Neural cell (in vitro differentiated cells): ENCODE measurements at regions not wholly inside any gene's neighbourhood (a gene's known extent, or its start where the extent isn't known, plus 50 kb on each side); places are given as distances from the start of the nearest gene placed in this dataset.

Source experiments
- H2AFZ ChIP-seq: fragments of 200-600, 300-800 bp; sonication (generic), shearing (Covaris generic); 2 replicates; pipeline ENCODE4 v1.6.0; 2014; ENCODE audit warnings: low read depth, mild to moderate bottlenecking, antibody characterized with exemption, low read length, moderate library complexity
- H3F3A ChIP-seq: fragments of 200-600 bp; shearing (Covaris generic); 2 replicates; pipeline ENCODE4 v1.6.1; 2016; ENCODE audit warnings: mild to moderate bottlenecking, moderate library complexity, mixed read lengths, antibody characterized with exemption, low read length; ENCODE audit not compliant: insufficient read depth, poor library complexity, severe bottlenecking
- H3K27ac ChIP-seq: fragments of 200-600, 300-800 bp; sonication (generic), shearing (Covaris generic); 2 replicates; pipeline ENCODE4 v1.5.1; 2014; ENCODE audit warnings: mild to moderate bottlenecking, low read length, moderate library complexity
- H3K27me3 ChIP-seq: fragments of 300-800, 200-600 bp; sonication (generic), shearing (Covaris generic); 2 replicates; pipeline ENCODE4 v1.6.0; 2014; ENCODE audit warnings: mild to moderate bottlenecking, low read depth, low read length, moderate library complexity; ENCODE audit not compliant: insufficient read depth
- H3K36me3 ChIP-seq: fragments of 300-800, 200-600 bp; sonication (generic), shearing (Covaris generic); 2 replicates; pipeline ENCODE4 v1.5.1; 2014; ENCODE audit warnings: mild to moderate bottlenecking, antibody characterized with exemption, low read length, moderate library complexity; ENCODE audit not compliant: insufficient read depth
- H3K4me2 ChIP-seq: fragments of 300-800, 200-600 bp; sonication (generic), shearing (Covaris generic); 2 replicates; pipeline ENCODE4 v1.6.0; 2014; ENCODE audit warnings: mild to moderate bottlenecking, low read length
- H3K4me3 ChIP-seq: fragments of 300-800, 200-600 bp; sonication (generic), shearing (Covaris generic); 2 replicates; pipeline ENCODE4 v1.5.1; 2014; ENCODE audit warnings: mild to moderate bottlenecking, low read length, moderate library complexity
- H3K79me2 ChIP-seq: fragments of 200-600 bp; shearing (Covaris generic); replicated peaks from 2 replicates; pipeline ENCODE4 v1.6.0; 2014; ENCODE audit warnings: mild to moderate bottlenecking, low read length, moderate library complexity; ENCODE audit not compliant: insufficient read depth
- H3K9ac ChIP-seq: fragments of 300-800, 200-600 bp; sonication (generic), shearing (Covaris generic); 2 replicates; pipeline ENCODE4 v1.6.1; 2016; ENCODE audit warnings: mild to moderate bottlenecking, low read length, mixed read lengths
- H3K9me2 ChIP-seq: fragments of 200-600 bp; shearing (Covaris generic); 2 replicates; pipeline ENCODE4 v1.6.1; 2016; ENCODE audit warnings: mild to moderate bottlenecking, low read length, mixed read lengths; ENCODE audit not compliant: insufficient read depth
- H3K9me3 ChIP-seq: fragments of 200-600, 300-800 bp; sonication (generic), shearing (Covaris generic); 2 replicates; pipeline ENCODE4 v1.6.1; 2016; ENCODE audit warnings: mild to moderate bottlenecking, mixed run types, low read length, moderate library complexity, mixed read lengths
- H4K20me1 ChIP-seq: fragments of 200-600 bp; shearing (Covaris generic); 2 replicates; pipeline ENCODE4 v1.6.1; 2016; ENCODE audit warnings: mild to moderate bottlenecking, mixed run types; ENCODE audit not compliant: insufficient read depth
- CTCF ChIP-seq: fragments of 450-650 bp; IDR thresholded peaks from 2 replicates; pipeline ENCODE4 v1.5.1; 2014; ENCODE audit warnings: antibody characterized with exemption, mild to moderate bottlenecking, moderate library complexity; ENCODE audit not compliant: poor library complexity, severe bottlenecking
- EP300 ChIP-seq: fragments of 450-650 bp; conservative IDR thresholded peaks from 2 replicates; pipeline ENCODE4 v1.6.1; 2014; ENCODE audit warnings: antibody characterized with exemption, mild to moderate bottlenecking, moderate library complexity; ENCODE audit not compliant: poor library complexity, severe bottlenecking
- EZH2 ChIP-seq: fragments of 200-600, 300-800 bp; shearing (Covaris generic), sonication (generic); IDR thresholded peaks from 2 replicates; pipeline ENCODE4 v1.6.1; 2014; ENCODE audit warnings: antibody characterized with exemption, low read length, borderline replicate concordance, mild to moderate bottlenecking; ENCODE audit not compliant: insufficient read depth, poor library complexity, severe bottlenecking
- MXI1 ChIP-seq: fragments of 450-650 bp; conservative IDR thresholded peaks from 2 replicates; pipeline ENCODE4 v1.6.1; 2014; ENCODE audit warnings: antibody characterized with exemption, mild to moderate bottlenecking; ENCODE audit not compliant: poor library complexity, severe bottlenecking
- POLR2AphosphoS5 ChIP-seq: IDR thresholded peaks from 2 replicates; pipeline ENCODE4 v1.6.1; 2012
- RAD21 ChIP-seq: fragments of 450-650 bp; conservative IDR thresholded peaks from 2 replicates; pipeline ENCODE4 v1.6.1; 2014; ENCODE audit warnings: antibody characterized with exemption, mild to moderate bottlenecking, moderate library complexity
- REST ChIP-seq: IDR thresholded peaks from 2 replicates; pipeline ENCODE4 v1.6.1; 2012; ENCODE audit warnings: borderline replicate concordance
- SMC3 ChIP-seq: fragments of 450-650 bp; conservative IDR thresholded peaks from 2 replicates; pipeline ENCODE4 v1.6.1; 2014; ENCODE audit warnings: antibody characterized with exemption, mild to moderate bottlenecking, moderate library complexity; ENCODE audit not compliant: poor library complexity
- TAF1 ChIP-seq: IDR thresholded peaks from 2 replicates; pipeline ENCODE4 v1.6.1; 2012; ENCODE audit warnings: low read depth

GRCh38 chr11:86155200-86155844 lies 86.4 kb upstream of the PICALM start:
- Histone ChIP-seq H3K9me3 (no peaks in the 10 kb centered on the region), H3K27me3 (no peaks in the 10 kb centered on the region), H4K20me1 (no peaks in the 10 kb centered on the region), H3K27ac (no peak overlapping the region), H2AFZ (no peak overlapping the region), H3K36me3 (no peaks in the 10 kb centered on the region), H3K4me3 (no peak overlapping the region), H3F3A (no peaks in the 10 kb centered on the region), H3K9ac (no peak overlapping the region), H3K4me2 (no peak overlapping the region), H3K79me2 (no peaks in the 10 kb centered on the region), H3K9me2 (no peaks in the 10 kb centered on the region)
- TF ChIP-seq SMC3 = no peak
- TF ChIP-seq POLR2AphosphoS5 = no peak
- TF ChIP-seq REST = no peak
- TF ChIP-seq EP300 = no peak
- no peak for TF ChIP-seq EZH2
- no peak for TF ChIP-seq RAD21
- no peak for TF ChIP-seq CTCF
- TF ChIP-seq TAF1 = no peak
- no peak for TF ChIP-seq MXI1

GRCh38 chr11:86153439-86153838 lies 84.6 kb upstream of the PICALM start:
- Histone ChIP-seq H3K9ac (no peak overlapping the region), H3K9me3 (no peaks in the 10 kb centered on the region), H3F3A (no peaks in the 10 kb centered on the region), H3K36me3 (no peaks in the 10 kb centered on the region), H3K4me3 (no peak overlapping the region), H2AFZ (no peak overlapping the region), H3K27ac (no peak overlapping the region), H4K20me1 (no peaks in the 10 kb centered on the region), H3K79me2 (no peaks in the 10 kb centered on the region), H3K27me3 (no peaks in the 10 kb centered on the region), H3K4me2 (no peak overlapping the region), H3K9me2 (no peaks in the 10 kb centered on the region)
- TF ChIP-seq RAD21 (no peak), POLR2AphosphoS5 (no peak), SMC3 (no peak), TAF1 (no peak), CTCF (no peak), REST (no peak), EZH2 (no peak), MXI1 (no peak), EP300 (no peak)
